ENCODE measurements at regions not wholly inside any gene's neighbourhood (a gene's known extent, or its start where the extent isn't known, plus 50 kb on each side); places are given as distances from the start of the nearest gene placed in this dataset.

DNA sequence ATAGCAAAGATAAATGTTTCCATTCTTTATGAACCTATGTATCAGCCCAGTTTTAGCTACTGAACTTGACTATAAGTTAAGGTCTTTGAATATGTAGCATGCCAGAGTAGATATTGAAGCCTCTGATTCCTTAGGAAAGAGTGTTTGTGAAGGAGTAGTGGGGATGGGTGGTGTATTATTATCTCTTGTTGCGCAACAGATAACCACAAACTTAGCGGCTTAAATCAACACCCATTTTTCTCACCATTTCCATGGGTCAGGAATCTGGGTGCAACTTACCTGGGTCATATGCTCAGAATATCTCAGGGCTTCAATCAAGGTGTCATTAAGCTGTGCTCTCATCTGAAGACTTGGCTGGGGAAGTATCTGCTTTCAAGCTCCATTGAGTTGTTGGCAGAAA, 251.4 kb upstream of the PUDP start:
- ChIA-PET CTCF (no interaction called here), POLR2A (no interaction called here)
- peaks cover under 1% of the 10 kb centered on the region for H3K27me3 Mint-ChIP-seq
- DNase-seq (no peak), ATAC-seq (ENCODE audit: low read depth) (no peak)
- no peaks in the 10 kb centered on the region for H3K4me1 Mint-ChIP-seq
- no peaks in the 10 kb centered on the region for H3K9me3 Mint-ChIP-seq (ENCODE audit: insufficient read depth)
- no peak overlapping the region for H3K27ac Mint-ChIP-seq
- WGBS (ENCODE audit: insufficient coverage), result no CpG with 5 or more reads among the region's 2 CpGs
- Histone ChIP-seq H3K9ac (ENCODE audit: low read length) (no peak overlapping the region), H4K20me1 (ENCODE audit: control insufficient read depth, insufficient read depth, low read length, poor library complexity, severe bottlenecking) (no peaks in the 10 kb centered on the region), H3K27me3 (replicated peaks in 1 of 4; ENCODE audit: control extremely low read depth in 1 of 4, control insufficient read depth in 3 of 4, insufficient read depth in 4 of 4, low read length in 3 of 4) (no peaks in the 10 kb centered on the region), H2AFZ (ENCODE audit: insufficient read depth, low read depth, low read length, poor library complexity, severe bottlenecking) (no peak overlapping the region), H3K27ac (ENCODE audit: low read length in 2 of 2) (no peak overlapping the region), H3K4me3 (ENCODE audit: control extremely low read depth in 1 of 5, extremely low read depth in 1 of 5, insufficient read depth in 1 of 5, low read depth in 2 of 5, low read length in 4 of 5) (no peak overlapping the region), H3K79me2 (ENCODE audit: control insufficient read depth, insufficient read depth, low read length) (no peaks in the 10 kb centered on the region), H3K9me3 (ENCODE audit: control extremely low read depth in 1 of 3, control insufficient read depth in 2 of 3, insufficient read depth in 1 of 3, low read length in 2 of 3) (no peaks in the 10 kb centered on the region), H3K4me2 (replicated peaks; ENCODE audit: low read depth, low read length, poor library complexity, severe bottlenecking) (no peak overlapping the region), H3K4me1 (ENCODE audit: control insufficient read depth in 2 of 2, insufficient read depth in 2 of 2, low read length in 2 of 2) (no peaks in the 10 kb centered on the region), H3K36me3 (replicated peaks in 1 of 2; ENCODE audit: control extremely low read depth in 1 of 2, control insufficient read depth in 1 of 2, extremely low read depth in 1 of 2, insufficient read depth in 2 of 2, low read length in 1 of 2) (no peaks in the 10 kb centered on the region)
- no peak overlapping the region for H3K4me3 Mint-ChIP-seq
- no peak for TF ChIP-seq EZH2 (IDR thresholded peaks at IDR 0.05; ENCODE audit: borderline replicate concordance, insufficient read depth, low read depth, low read length, poor library complexity, severe bottlenecking)
- TF ChIP-seq, protein P1, sequence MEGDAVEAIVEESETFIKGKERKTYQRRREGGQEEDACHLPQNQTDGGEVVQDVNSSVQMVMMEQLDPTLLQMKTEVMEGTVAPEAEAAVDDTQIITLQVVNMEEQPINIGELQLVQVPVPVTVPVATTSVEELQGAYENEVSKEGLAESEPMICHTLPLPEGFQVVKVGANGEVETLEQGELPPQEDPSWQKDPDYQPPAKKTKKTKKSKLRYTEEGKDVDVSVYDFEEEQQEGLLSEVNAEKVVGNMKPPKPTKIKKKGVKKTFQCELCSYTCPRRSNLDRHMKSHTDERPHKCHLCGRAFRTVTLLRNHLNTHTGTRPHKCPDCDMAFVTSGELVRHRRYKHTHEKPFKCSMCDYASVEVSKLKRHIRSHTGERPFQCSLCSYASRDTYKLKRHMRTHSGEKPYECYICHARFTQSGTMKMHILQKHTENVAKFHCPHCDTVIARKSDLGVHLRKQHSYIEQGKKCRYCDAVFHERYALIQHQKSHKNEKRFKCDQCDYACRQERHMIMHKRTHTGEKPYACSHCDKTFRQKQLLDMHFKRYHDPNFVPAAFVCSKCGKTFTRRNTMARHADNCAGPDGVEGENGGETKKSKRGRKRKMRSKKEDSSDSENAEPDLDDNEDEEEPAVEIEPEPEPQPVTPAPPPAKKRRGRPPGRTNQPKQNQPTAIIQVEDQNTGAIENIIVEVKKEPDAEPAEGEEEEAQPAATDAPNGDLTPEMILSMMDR (IDR thresholded peaks at IDR 0.05), result no peak
- intact Hi-C loops (cut with micrococcal nuclease), result no loop called here

DNA sequence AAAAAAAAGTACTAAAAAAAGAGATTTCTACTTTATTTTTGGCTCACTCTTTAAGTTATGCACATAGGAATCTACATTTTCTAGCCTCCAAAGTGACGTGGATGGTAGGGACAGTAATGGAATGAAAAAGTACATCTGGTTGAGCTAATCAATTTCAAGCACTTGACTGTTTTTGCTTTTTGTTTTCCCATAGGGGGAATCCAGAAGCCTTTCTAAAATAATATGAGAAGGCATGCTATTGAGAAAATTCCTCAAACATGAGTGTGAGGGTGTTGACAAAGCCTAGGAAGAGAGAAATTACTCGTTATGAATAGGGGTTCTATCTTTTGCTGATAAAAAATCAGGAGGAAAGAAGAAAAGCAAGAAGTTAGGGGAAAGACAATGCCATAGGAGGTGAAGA, 242.5 kb upstream of the PUDP start:
- Histone ChIP-seq H3K4me3 (ENCODE audit: control extremely low read depth in 1 of 5, extremely low read depth in 1 of 5, insufficient read depth in 1 of 5, low read depth in 2 of 5, low read length in 4 of 5) (no peak overlapping the region), H3K79me2 (ENCODE audit: control insufficient read depth, insufficient read depth, low read length) (no peaks in the 10 kb centered on the region), H3K36me3 (replicated peaks in 1 of 2; ENCODE audit: control extremely low read depth in 1 of 2, control insufficient read depth in 1 of 2, extremely low read depth in 1 of 2, insufficient read depth in 2 of 2, low read length in 1 of 2) (no peaks in the 10 kb centered on the region), H3K27me3 (replicated peaks in 1 of 4; ENCODE audit: control extremely low read depth in 1 of 4, control insufficient read depth in 3 of 4, insufficient read depth in 4 of 4, low read length in 3 of 4) (no peaks in the 10 kb centered on the region), H2AFZ (ENCODE audit: insufficient read depth, low read depth, low read length, poor library complexity, severe bottlenecking) (no peak overlapping the region), H3K4me2 (replicated peaks; ENCODE audit: low read depth, low read length, poor library complexity, severe bottlenecking) (no peak overlapping the region), H3K27ac (ENCODE audit: low read length in 2 of 2) (no peak overlapping the region), H3K4me1 (ENCODE audit: control insufficient read depth in 2 of 2, insufficient read depth in 2 of 2, low read length in 2 of 2) (no peaks in the 10 kb centered on the region), H4K20me1 (ENCODE audit: control insufficient read depth, insufficient read depth, low read length, poor library complexity, severe bottlenecking) (no peaks in the 10 kb centered on the region), H3K9ac (ENCODE audit: low read length) (no peak overlapping the region), H3K9me3 (ENCODE audit: control extremely low read depth in 1 of 3, control insufficient read depth in 2 of 3, insufficient read depth in 1 of 3, low read length in 2 of 3) (no peaks in the 10 kb centered on the region)
- DNase-seq (no peak), ATAC-seq (ENCODE audit: low read depth) (no peak)
- CTCF ChIA-PET, result no interaction called here
- intact Hi-C loops (cut with micrococcal nuclease), result no loop called here
- Mint-ChIP-seq H3K27ac (no peak overlapping the region), H3K9me3 (ENCODE audit: insufficient read depth) (no peaks in the 10 kb centered on the region), H3K4me1 (no peaks in the 10 kb centered on the region), H3K4me3 (no peak overlapping the region), H3K27me3 (no peaks in the 10 kb centered on the region)
- WGBS (ENCODE audit: insufficient coverage), result no CpG with 5 or more reads among the region's 2 CpGs
- POLR2A ChIA-PET, result no interaction called here
- TF ChIP-seq EZH2 (IDR thresholded peaks at IDR 0.05; ENCODE audit: borderline replicate concordance, insufficient read depth, low read depth, low read length, poor library complexity, severe bottlenecking), result no peak
- TF ChIP-seq, protein P1 (IDR thresholded peaks at IDR 0.05), result no peak

Data from B cell (primary cell).